IPS-NIHi11 (cell line): ENCODE measurements at regions not wholly inside any gene's neighbourhood (a gene's known extent, or its start where the extent isn't known, plus 50 kb on each side); places are given as distances from the start of the nearest gene placed in this dataset.

Experiments used
- DNase-seq: peaks from one replicate; pipeline ENCODE4 v3.0.0; 2012; ENCODE audit warnings: mixed read lengths, low spot score

GRCh38 chr16:73186752-73187601 is 139.0 kb upstream of the ZFHX3 start:
- DNase-seq: no peak

- DNase-seq: no peak
Observed at GRCh38 chr16:73185737-73186136, 137.8 kb upstream of the ZFHX3 start.

- DNase-seq: no peak
Observed at GRCh38 chr16:73183611-73184092, 135.7 kb upstream of the ZFHX3 start.

GRCh38 chr16:73179705-73180331 is 131.9 kb upstream of the ZFHX3 start:
- DNase-seq: no peak

GRCh38 chr16:73177729-73178295 is 129.9 kb upstream of the ZFHX3 start:
- DNase-seq: no peak

- no peak for DNase-seq
Observed at GRCh38 chr16:73176577-73177013, 128.7 kb upstream of the ZFHX3 start.

GRCh38 chr16:73172973-73173709 is 125.2 kb upstream of the ZFHX3 start:
- DNase-seq: no peak

- peak; percentile 71 for DNase-seq
Observed at GRCh38 chr16:73172241-73172972, 124.5 kb upstream of the ZFHX3 start.

- DNase-seq: no peak
Observed at GRCh38 chr16:73171901-73172240, 123.9 kb upstream of the ZFHX3 start.

GRCh38 chr16:73171380-73171779 is 123.5 kb upstream of the ZFHX3 start:
- no peak for DNase-seq

- no peak for DNase-seq
Observed at GRCh38 chr16:73170612-73171038, 122.7 kb upstream of the ZFHX3 start.

GRCh38 chr16:73166947-73167550 is 119.1 kb upstream of the ZFHX3 start:
- DNase-seq: no peak

GRCh38 chr16:73166441-73166851 is 118.5 kb upstream of the ZFHX3 start:
- peak; percentile 32 for DNase-seq

GRCh38 chr16:73163238-73163815 is 115.4 kb upstream of the ZFHX3 start:
- no peak for DNase-seq

GRCh38 chr16:73161977-73162376 is 114.0 kb upstream of the ZFHX3 start:
- DNase-seq: no peak

- DNase-seq: no peak
Observed at GRCh38 chr16:73159296-73159695, 111.4 kb upstream of the ZFHX3 start.

- DNase-seq: no peak
Observed at GRCh38 chr16:73157861-73158260, 109.9 kb upstream of the ZFHX3 start.

GRCh38 chr16:73154063-73154870 is 106.3 kb upstream of the ZFHX3 start:
- no peak for DNase-seq

- DNase-seq: peak; percentile 79
Observed at GRCh38 chr16:73152386-73153125, 104.6 kb upstream of the ZFHX3 start.
